Spleen (tissue), 7 donors: ENCODE measurements at regions not wholly inside any gene's neighbourhood (a gene's known extent, or its start where the extent isn't known, plus 50 kb on each side); places are given as distances from the start of the nearest gene placed in this dataset.

Source experiments
- POLR2A ChIP-seq, 3 donors: fragments of 450-650 bp; IDR thresholded peaks; one replicate each; pipeline ENCODE4 v1.5.1; 2017; ENCODE audit warnings: antibody characterized with exemption in 3 of 3, mild to moderate bottlenecking in 1 of 3
- POLR2AphosphoS5 ChIP-seq, 3 donors: sonication (generic); formaldehyde crosslinking; IDR thresholded peaks; one replicate each; pipeline ENCODE4 v1.5.1; 2017; ENCODE audit warnings: antibody characterized with exemption in 3 of 3
- TF ChIP-seq, protein P1 (sequence below), 11 experiments: fragments of 200-600 bp in 7 of 11; fragments of 450-650 bp in 4 of 11; sonication (generic) in 4 of 11; IDR thresholded peaks in 8 of 11; conservative IDR thresholded peaks in 3 of 11; 1 replicate in 7 of 11; 2 replicates in 4 of 11; pipeline versions ENCODE4 v1.4.0 to v1.8.0; 2016 to 2021; ENCODE audit warnings: antibody characterized with exemption in 11 of 11, inconsistent platforms in 4 of 11, mild to moderate bottlenecking in 1 of 11
- donor health status: DM: no; HTN: no; CAD: no; lungs with moderate emphysema.
- donor health status: DM: no; HTN: no; CAD: no.
- donor health status: DM: no; HTN: no; CAD: no.

DNA sequence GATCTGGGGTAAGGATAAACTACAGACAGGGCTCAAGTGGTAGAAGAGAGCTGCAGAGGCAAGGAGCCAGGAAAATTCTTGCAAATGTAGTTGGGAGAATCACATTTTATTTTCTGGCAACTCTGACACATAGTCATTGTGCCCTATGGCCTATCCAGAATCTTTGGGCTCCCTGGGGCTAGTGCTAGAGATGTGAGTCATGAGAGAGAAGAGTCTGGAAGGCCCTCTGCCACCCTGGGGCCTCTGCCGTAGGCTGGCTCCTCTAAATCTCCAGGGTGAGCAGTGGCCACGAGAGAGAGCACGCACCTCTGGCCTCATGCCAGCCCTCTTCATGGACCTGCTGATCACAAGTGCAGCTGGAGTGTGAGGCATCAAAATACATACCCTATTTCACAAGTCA, 74.3 kb upstream of the SSBP2 start:
- TF ChIP-seq, protein P1, sequence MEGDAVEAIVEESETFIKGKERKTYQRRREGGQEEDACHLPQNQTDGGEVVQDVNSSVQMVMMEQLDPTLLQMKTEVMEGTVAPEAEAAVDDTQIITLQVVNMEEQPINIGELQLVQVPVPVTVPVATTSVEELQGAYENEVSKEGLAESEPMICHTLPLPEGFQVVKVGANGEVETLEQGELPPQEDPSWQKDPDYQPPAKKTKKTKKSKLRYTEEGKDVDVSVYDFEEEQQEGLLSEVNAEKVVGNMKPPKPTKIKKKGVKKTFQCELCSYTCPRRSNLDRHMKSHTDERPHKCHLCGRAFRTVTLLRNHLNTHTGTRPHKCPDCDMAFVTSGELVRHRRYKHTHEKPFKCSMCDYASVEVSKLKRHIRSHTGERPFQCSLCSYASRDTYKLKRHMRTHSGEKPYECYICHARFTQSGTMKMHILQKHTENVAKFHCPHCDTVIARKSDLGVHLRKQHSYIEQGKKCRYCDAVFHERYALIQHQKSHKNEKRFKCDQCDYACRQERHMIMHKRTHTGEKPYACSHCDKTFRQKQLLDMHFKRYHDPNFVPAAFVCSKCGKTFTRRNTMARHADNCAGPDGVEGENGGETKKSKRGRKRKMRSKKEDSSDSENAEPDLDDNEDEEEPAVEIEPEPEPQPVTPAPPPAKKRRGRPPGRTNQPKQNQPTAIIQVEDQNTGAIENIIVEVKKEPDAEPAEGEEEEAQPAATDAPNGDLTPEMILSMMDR (IDR thresholded peaks at IDR 0.05 in 8 of 11, conservative IDR thresholded peaks at IDR 0.05 in 3 of 11): no peak
- TF ChIP-seq POLR2A (IDR thresholded peaks at IDR 0.05): no peak
- no peak for TF ChIP-seq POLR2AphosphoS5 (IDR thresholded peaks at IDR 0.05)
